NCI-H774 (cell line): ENCODE measurements at regions not wholly inside any gene's neighbourhood (a gene's known extent, or its start where the extent isn't known, plus 50 kb on each side); places are given as distances from the start of the nearest gene placed in this dataset.

Source experiments
- DNase-seq: peaks from one replicate; lab custom pipeline; 2025; lab: John Stamatoyannopoulos, UW

DNA sequence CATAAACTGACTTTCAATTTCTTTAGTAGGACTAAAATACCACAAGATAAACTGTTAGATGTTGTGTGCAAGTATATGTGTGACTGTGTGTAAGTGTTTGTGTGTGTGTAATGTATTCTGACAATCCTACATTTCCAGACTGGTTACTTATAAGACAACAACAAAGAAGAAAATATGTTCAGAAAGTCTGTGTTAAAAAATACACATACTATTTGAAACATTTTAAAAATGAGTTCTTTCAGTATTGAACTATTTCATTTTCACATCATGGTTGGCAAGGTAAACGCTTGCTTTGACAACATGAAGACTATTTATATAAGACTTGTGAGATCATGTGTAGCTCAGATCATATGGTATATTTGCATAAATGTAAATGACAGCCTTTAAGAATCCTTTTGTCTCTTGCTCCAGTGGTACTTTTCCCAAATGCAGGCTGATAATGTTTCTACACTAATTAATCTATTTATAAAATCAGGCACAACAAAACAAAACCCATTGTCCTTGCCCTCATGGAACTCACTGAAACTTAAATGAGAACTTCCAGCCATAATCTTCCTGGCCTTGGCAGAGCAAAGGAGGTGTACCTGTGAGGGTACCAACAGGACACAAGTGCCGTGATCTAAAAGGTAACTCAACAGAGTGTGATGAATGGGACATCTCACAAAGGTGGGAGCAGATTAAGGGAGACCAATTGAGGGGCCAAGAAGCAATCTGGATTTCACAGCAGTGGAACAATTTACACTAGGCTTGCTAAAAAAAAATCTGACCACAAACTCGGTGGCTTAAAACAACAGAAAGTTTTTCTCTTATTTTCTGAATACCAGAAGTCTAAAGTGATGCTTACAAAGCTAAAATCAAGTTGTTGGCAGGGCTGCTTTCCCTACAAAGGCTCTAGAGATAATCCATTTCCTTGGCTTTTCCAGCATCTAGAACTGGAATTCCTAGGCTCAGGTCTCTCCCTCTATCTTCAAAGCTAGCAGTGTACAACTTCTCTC is 349.0 kb downstream of the TBC1D4 start:
- DNase-seq = no peak

DNA sequence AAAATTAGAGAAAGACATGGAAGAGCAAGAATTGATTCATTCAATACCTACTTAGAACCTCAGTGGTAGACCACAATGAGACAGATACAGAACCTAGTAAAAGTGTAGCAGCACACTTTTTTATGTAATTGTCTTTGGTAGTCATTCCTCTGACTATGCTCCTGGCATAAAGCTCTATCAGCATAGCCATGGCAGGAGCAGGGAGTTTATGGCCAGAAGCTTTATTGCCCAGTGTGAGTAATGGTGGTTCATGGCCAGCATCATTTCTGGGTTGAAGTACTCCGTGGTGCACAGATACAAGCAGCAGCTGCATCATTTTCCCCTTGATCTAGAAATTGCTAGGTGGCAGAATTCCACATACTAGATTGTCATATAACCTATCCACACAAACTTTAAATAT is 352.6 kb downstream of the TBC1D4 start:
- no peak for DNase-seq

DNA sequence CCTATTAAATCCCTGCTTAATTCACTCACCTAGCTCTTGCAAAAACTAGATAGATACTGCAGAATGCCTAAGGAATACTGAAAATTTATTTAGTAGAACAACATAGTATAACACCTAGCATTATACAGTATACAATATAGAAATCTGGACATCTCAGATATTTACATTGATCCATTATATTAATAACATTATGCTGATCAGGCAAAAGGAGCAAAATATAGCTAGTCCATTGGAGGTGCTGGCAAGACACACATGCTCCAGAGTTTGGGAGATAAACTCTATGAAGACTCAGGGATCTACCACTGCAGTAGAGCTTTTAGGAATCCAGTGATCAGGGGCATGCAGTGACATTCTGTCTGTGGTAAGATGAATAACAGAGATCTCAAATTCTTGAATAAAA is 357.6 kb downstream of the TBC1D4 start:
- no peak for DNase-seq

DNA sequence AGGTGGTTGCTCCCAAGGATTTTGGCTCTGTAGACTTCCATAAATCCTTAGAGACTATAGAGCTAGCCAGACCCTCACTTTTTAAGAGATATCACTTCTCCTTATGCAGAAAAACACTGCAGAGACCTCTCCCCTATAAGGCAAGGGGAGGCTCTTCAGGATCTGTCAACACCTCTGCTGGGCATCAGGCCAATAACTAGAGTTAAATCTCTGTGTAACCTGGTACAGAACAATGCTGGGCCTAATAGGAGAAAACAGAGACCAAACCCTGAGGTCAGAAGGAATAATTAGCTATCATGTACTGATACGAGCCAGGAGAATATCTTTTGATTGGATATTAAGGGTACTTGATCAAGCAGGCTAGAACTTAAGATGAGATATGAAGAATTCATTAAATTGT is 358.5 kb downstream of the TBC1D4 start:
- no peak for DNase-seq

DNA sequence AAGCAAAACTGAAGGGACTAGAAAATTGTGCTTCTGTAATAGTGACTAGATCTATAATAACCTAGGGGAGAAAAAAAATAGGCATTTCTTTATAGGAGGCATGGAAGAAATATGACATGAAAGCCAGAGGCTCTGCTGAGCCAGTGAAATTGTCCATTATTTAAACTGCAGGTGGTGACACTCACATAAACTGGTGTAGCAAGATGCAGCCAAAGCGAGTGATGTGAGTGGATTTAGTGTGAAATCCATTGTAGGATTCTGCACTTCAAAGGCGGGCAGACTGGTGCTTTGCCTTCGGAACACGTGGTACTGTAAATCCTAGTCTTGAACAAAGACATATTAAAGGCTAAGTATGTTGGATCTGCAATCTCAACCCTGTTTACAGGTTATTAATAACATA is 361.9 kb downstream of the TBC1D4 start:
- no peak for DNase-seq

DNA sequence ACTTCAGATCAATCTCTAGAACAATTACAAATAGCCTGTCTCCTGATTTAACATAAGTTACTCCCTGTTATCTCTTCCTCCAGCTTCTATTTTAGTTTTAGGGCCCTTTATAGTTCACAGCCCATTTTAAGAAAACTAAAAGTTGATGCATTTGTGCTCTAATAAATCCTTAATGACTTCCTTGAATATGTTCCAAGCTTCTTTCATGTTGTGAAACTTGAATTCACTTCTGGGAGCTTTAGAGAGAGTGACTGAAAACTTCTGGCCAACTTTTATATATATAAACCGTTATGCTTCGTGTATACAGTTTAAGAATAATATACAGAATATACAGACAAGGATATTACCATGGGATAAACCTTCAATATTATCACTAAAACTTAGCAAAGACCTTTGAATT is 366.8 kb downstream of the TBC1D4 start:
- DNase-seq = no peak

DNA sequence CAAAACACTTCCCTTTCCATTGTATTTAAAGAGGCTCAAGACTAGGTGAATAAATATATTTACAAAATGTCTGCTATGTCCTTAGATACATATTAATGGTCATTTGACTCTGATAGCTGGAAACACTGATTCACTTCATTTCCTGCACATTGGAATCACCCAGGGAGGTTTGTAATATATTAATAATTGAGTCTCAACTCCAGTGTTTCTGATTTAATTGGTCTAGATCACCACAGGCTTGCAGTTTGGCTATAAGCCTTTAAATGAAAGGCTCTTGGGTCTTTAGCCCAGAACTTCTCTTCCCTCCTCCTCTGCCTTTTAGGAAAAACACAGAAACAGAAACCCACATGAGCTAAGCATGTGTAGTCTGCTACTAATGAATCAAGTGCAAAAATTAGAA is 378.0 kb downstream of the TBC1D4 start:
- DNase-seq = no peak

DNA sequence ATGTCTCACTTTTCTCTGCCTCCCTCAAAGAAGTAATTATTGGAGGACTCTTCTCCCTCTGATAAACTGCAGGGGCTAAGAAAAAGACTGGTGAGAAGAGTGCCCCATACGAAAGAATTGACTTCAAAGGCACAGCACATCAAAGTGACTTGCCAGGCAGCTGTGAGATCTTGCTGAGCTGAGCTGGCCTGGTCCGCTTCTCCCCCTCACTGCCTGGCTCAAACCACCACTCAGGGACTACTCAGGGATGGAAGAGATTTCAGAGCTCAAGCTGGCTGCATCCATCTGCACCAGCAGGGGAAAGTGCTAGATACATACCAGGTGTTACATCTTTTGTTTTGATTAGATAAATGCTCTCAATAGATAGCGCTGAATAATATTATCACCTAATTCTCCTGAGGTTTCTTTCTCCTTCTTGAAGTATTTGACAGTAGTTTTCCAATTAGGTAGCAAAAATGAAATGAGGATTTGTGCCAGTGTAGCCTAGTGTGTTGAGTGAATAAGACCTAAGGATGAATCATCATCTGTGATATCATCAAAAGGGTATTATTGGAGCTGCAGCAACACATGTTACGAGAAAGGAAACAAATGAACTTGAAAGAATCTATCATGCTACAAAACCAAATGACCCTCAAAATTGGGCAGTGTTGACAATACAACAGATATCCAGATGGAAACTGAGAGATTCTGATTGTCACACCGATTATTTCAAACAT is 379.8 kb downstream of the TBC1D4 start:
- DNase-seq = no peak

DNA sequence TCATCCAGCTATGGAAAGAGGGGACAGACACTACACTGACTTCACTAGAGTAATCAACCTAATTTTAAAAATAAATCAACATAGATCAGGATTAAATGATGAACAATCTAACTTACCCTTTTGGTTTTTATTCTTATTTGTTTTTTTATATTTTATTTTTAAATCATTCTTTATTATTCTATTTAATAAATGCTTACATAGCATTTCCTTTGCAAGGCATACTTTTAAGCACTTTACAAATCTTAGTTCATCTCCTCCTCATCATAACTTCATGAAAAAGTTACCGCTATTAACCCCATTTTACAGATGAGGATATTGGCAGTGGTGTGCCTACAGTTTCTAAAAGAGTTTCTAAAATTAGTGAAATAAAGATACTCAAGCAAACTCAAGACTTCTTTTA is 380.6 kb downstream of the TBC1D4 start:
- no peak for DNase-seq

DNA sequence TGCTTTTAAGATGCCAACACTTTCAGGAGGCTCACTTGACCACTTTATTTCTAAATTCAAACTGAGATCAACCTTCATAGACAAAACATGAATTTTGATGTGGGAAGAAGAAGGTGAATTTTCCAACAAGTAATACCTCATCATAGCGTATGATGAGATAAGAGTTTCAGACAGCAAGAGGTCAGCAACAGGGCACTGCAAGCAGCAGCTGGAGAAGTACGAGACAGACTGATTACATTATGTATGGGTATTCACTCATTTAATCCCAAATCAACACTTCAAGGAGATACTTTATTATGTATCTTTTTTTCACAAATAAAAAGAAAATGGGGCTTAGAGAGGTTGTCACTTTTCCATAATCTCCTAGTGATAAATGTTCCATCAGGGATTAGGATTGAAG is 389.8 kb downstream of the TBC1D4 start:
- no peak for DNase-seq

DNA sequence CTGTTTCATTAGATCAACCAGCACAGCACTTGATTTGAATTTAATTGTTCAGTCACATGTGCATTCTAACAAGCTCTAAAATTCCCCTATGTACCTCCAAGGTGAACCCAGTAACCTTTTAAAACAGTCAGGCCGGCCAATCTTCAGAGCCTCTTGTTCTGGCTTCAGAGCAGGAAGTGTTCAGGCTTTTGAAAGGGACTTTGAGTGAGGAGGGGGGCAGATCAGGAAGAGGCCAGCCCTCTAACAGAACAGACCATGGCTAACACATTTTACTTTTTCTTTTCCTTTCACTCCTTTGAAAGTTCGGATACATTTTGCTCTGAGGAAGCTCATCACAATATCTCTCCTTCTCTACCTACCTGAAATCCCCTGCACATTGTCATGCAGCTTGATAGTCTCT is 390.3 kb downstream of the TBC1D4 start:
- no peak for DNase-seq

DNA sequence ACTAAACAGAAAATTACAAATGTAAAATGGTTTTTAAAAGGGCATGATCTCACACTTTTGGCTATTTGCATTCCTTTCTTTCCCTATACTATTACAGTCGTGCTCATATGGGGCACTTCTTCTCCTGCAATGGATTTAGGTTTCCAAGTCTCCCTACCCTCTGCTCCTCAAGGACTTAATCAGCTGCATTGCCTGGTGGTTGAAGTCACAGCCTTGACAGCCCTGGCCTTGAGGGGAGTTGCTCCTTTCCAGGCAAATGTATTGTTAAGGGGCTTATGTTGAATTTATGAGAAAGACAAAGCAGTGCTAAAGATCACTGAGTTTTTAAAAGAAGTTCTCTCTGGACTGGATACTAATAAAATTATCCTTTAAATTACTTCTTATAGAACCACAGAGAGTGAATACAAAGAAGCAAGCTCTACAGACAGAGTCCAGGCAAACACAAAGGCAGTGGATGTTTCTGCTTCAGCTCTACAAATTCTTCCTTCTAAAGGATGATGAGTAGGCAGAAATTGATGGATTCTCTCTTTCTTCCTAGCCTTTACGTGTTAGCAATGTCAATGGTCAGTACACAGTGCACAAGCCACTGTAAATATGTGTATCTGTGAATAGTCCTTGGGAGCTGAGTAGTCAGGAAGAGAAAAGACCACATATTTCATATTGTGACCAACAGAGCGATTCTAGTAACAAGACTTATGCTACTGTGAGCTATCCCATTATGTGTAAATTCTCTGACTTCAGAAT is 390.9 kb downstream of the TBC1D4 start:
- DNase-seq = no peak

DNA sequence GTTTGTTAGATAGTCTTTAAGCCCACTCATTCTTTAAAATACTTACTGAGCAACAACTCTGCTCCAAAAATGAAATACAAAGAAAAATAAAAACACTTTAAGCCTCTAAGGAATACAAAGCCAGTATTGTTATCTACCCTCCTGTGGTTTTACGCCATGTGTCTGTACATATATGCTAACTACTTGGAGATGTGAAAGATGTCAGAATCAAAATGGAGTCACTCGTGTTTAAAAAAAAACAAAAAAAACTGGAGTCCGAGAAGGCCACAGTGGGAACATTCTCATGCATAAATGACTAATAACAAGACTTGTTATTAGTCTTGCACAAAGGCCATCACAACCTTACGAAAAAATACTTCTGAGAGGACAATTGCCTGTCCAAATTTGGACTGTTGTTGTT is 393.1 kb downstream of the TBC1D4 start:
- no peak for DNase-seq

DNA sequence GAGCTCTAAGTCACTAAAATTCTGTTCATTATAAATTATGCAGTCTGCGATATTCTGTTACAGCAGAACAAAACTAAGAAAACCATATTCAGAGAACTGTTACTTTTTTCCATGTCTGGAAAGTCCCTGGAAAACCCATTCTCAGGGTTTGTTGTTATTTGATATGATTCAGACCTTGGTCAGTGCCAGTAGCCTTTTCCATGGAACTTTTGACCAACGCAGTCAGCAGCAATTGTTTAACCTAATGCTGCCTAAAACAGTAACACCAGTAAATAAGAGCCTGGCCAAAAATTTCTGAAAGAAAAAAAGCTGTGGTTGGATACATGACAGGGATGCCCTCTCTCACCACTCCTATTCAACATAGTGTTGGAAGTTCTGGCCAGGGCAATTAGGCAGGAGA is 402.7 kb downstream of the TBC1D4 start:
- DNase-seq = no peak

DNA sequence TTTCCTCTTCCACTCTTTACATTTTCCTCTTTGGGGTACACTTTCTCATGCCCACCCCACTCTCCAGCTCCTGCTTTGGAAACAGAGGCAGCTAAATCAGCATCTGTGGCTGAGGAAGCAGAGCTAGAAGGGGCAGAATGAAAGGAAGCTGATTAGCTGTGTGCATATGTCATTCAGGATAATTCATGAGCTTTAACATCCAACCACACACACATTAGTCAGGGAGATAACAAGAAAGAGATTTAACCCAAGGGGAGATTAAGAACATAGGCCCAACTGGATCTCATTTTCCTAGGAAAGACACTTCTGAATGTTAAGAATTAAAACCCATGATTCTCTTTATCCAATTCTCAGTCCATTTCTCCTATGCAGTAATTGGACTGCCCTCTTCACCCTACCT is 405.5 kb downstream of the TBC1D4 start:
- no peak for DNase-seq

DNA sequence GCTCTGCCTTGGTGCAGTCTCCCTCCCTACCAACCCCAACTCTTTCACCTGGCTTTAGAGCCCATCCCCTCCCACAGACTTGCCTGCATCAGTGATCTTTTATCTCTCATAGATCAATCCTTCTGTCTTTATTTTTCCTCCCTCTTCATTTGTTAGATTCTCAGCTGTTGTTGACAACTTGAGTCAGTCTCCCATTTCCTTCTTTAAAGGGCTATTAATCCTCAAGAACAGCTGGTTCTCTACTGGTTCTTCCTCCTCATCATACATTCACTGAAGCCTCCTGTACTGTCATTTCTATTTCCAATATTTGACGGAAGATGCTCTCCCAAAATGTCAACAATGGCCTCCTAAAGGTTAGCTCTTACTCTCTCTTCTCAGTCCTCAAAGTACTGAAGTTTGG is 408.2 kb downstream of the TBC1D4 start:
- DNase-seq = no peak

DNA sequence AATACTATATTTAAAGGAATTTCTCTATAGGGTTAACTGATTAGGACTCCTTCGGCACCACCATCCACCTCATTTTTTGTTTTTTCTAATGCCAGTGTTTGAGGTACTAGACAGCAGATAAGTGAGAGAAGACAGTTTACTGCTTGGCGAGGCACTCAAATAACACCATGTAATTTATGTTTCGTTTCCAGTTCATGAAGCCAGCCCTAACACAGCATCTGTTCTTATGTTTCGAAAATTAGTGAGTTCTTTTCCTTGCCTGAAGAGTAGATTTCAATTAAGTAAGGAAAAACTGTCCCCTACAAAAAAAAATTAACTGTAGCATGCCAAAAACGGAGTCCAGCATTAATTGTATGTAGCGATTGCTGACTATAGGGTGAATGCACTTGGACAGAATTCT is 409.1 kb downstream of the TBC1D4 start:
- no peak for DNase-seq

DNA sequence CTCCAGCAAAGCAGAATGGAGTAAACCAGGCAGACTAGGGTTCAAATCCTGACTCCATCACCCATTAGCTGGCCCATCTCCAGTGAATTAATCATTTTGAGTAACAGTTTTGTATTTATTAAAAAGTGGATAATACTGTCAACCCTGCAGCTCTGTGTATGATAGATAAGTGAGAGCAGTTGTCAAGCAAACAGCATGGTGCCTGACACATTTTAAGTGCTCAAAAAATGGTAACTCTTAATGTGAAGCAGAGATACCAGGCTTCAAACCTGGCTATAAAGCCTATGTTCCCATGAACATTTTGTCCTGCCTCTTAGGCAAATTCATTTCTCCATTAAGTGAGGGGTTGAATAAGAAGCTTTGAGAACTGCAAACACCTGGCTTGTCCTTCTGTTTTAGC is 409.6 kb downstream of the TBC1D4 start:
- no peak for DNase-seq

DNA sequence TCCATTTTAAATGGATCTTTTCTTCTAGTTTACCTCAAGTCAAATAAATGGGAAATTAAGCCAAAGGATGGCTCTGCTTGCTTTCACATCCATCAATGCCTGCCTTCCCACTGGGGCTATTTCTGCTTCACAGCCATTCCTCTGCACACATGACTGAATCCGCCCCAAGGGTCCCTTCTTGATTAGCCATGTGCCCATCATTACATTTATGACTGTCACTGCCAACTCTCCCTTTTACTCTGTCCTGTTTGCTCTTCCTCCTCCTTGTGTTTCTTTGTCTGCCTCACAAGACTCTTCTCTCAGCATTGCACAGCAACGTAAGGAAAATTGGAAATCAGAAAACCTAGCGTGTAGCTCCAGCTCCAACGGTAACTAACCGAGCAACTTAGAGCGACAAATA is 410.2 kb downstream of the TBC1D4 start:
- no peak for DNase-seq

DNA sequence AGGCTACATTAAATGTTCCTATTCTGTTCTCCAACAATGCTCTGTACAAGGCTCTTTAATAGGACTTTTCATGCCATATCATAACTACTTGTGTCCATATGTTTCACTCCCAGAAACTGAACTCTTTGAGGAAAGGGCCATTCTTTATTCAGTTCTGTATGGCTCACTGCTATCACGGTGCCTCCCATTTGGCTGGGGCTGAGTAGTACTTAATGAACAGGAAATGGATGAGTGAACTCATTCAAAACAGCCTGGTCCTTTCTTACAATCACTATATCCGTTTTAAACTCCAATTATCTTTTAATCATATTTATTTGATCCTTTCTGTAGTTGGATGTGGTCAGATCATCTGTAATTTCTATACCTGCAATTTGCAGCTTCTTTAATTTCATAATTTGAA is 410.6 kb downstream of the TBC1D4 start:
- DNase-seq = no peak

DNA sequence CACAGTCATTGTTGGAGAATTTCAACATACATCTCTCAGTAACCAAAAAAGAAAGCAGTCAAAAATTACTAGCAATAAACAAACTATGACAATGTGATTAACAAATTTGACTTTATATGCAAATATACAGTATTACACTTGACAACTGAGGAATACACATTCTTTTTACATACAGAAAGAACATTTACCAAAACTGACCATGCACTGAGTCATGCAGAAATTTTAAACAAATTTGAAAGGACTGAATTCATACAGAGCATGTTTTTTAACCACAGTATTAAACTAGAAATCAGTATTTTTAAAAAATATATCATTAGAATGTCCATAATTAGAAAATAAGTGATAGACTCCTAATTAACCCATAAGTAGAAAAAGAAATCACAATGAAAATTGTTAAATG is 420.1 kb downstream of the TBC1D4 start:
- no peak for DNase-seq

DNA sequence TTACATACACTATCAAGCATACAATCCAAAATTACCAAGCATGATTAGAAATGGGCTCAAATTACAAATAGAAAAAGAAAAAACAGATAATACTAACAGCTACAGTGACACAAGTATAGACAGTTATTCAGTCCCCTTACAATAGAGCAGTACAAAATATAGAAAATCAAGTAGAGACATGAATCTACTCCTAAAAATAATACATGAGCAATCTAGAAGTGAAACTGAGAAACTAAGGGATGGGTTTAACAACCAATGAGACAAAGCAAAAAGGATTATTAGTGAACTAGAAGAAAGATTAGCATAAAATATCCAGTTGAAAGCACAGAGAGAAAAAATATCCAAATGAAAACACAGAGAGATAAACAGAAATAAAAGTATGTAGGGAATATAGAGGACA is 426.7 kb downstream of the TBC1D4 start:
- no peak for DNase-seq

DNA sequence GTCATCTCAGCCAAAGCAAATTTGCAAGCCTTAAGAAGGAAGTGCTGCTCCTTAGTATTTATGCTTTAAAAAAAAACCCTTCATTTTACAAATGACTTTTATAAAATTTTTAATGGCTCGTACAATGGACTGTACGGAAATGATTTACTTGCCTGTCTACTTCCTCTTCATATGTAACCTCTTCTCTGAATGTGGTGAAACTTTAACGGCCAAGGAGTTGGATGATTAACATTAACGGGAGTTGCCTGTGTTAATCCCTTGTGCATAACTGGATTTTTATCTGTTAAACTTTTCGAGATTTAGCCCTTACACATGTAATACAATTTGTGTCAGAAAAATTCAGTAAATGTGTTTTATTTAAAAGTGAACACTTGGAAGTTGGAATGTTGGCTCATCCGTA is 429.4 kb downstream of the TBC1D4 start:
- DNase-seq = no peak
